Muscle of back (tissue), 3 donors: ENCODE measurements at regions not wholly inside any gene's neighbourhood (a gene's known extent, or its start where the extent isn't known, plus 50 kb on each side); places are given as distances from the start of the nearest gene placed in this dataset.

ENCODE experiments used
- DNase-seq, 3 donors: peaks; one replicate each; pipeline versions ENCODE4 v3.0.0 to v3.0.0-alpha.2; 2013

- DNase-seq, result peak in 2 of 3 donors; percentile 61 to 82
Measured at GRCh38 chr3:64995857-64996551, 308.2 kb upstream of the ADAMTS9 start.

GRCh38 chr3:64993781-64994180 is 306.0 kb upstream of the ADAMTS9 start:
- DNase-seq, result peak in 1 of 3 donors; percentile 73

DNA sequence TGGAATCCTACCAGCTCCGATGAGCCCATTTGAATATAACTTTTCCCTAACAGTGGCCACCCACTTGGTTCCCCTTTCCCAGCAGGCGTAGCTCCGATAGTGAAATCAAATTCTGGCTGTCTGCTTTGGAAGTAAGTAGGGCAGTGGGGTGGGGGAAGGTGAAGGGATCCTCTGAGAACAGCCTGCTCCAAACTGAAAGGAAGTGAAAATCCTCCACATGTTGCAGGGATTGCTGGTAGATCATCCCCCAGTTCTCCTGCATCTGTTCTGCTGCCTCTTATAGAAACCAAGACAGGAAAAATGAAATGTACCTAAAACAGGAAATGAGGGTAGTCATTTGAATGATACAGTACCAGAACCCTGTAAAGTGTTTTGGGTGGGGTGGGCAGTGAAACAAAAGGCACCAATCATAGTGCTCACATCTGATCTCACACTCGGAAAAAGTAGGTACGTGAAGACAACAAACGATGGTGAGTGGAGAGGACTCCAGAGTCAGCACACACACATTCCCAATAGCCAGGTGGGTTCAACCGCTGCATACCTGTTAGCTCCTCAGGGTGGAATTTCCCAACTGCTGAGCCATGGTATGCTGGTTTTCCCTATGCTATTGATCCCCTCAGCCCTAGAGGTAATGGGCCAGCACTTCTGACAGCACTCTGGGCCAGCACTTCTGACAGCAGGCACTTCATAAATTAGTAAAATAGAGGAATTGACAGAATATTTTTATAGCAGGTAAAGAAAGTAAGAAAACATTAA is 304.9 kb upstream of the ADAMTS9 start:
- peak in 2 of 3 donors; percentile 62 to 79 for DNase-seq

- DNase-seq, result no peak
Measured at GRCh38 chr3:64988188-64988587, 300.4 kb upstream of the ADAMTS9 start.

GRCh38 chr3:64987726-64988125 is 299.9 kb upstream of the ADAMTS9 start:
- no peak for DNase-seq

DNA sequence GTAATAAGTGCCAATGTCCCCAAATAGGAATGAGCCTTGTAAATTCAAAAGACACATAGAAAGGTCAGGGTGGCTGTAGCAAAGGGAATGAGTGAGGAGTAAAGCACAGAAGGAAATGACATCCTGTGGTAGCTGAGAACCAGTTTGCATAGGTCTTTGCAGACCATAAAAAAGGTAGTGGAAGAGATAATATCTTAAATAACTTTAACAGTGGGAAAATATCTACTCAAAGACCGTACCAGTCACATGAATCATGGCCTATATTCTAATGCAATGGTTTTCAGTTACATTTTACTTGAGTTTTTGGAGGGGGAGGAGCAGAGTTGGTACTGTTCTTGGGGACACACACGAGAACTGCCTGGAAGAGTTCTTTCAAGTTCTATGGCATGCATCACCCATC is 297.3 kb upstream of the ADAMTS9 start:
- no peak for DNase-seq

- peak in 1 of 3 donors; percentile 65 for DNase-seq
Measured at GRCh38 chr3:64983583-64984359, 296.0 kb upstream of the ADAMTS9 start.

DNA sequence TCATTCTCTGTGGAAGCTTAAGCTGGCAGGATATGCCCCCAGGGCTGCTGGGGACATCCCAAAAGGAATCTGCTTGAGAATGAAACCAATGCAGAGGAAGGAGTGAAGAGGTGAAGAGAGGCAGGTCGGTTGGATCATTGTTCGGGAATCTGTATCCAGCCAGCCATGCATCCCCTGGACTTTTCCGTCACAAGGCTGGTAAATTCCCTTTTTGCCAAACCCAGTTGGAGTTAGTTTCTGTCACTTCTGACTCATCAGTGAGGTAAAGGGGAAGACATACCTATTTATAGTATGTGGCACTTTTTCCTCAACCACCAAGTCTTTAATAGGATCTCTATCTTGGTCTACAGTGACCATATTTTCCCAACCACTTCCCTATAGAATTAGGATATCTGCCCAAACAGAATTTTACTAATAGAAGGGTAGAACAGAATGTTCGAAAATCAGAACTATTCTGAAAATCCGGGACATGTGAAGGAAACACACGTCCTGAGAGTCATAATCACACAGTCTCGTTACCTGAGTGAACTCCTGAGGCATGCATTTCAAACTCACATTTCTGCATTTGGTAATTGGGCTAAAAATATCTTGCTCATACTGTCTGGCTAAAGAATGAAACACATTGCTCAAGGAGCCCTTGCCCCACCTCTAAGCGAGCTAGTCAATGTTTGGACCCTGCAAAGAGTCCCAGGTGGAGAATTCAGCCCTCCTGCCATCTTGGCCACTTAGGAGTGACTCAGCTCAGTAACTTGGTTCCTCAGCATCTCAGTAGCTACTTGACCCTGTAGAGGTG is 289.7 kb upstream of the ADAMTS9 start:
- peak in 1 of 3 donors; percentile 67 for DNase-seq

DNA sequence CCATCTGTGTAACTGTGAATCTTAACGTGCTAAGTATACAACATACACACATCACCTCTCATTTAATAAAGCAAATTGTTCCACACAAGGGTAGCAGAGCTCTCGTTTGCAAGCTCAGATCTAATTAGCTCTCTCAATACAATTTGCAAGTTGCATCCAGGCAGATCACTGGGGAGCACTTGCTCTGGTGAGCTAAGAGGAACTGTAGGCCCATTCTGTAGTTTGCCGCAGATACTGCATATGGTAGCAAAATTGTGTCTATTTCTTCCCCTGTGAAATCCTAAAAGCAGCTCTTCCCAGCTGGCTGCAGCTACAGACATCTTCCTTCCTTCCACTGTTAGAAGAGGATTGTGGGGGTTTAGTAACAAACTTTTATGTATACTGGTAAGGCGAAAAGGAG is 288.7 kb upstream of the ADAMTS9 start:
- DNase-seq, result no peak

GRCh38 chr3:64975147-64975546 is 287.3 kb upstream of the ADAMTS9 start:
- DNase-seq, result peak in 1 of 3 donors; percentile 38

DNA sequence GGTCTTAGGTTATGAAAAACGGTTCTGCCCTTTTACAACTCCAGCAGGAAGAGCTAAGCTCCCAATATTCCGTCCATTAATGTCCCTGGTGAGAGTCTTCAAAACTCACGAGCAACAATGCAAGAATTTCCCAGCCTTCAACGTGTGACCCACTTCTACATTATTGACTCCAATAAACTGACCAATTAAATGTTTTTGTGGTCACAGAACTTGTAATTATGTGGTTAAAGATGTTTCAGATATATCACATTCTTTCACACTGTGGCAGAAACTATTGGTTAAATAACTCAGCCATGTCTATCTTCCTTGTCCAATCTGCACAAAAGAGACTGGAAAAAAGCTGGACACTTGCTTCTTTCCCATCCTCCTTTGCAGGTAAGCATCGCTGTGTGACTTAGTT is 286.6 kb upstream of the ADAMTS9 start:
- no peak for DNase-seq

DNA sequence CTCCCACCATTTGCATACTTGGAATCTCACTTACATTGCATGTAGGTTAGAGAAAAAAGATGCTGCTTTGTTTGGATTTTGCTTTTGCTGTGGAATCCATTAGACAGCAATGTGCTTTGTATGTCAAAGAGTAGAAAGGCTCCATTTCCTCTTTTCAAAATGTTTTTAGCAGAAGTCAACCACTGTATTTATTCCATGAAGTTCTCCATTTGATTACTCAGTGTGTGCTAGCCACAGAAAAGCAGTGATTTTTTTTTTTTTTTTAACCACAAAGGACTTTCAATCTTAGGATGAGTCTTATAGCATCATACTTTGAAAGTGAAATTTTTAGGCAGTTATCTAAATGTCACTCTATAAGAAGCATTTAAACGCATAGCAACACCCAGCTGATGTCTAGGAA is 285.0 kb upstream of the ADAMTS9 start:
- DNase-seq, result peak in 2 of 3 donors; percentile 38 to 47

GRCh38 chr3:64971602-64972001 is 283.8 kb upstream of the ADAMTS9 start:
- DNase-seq, result no peak

DNA sequence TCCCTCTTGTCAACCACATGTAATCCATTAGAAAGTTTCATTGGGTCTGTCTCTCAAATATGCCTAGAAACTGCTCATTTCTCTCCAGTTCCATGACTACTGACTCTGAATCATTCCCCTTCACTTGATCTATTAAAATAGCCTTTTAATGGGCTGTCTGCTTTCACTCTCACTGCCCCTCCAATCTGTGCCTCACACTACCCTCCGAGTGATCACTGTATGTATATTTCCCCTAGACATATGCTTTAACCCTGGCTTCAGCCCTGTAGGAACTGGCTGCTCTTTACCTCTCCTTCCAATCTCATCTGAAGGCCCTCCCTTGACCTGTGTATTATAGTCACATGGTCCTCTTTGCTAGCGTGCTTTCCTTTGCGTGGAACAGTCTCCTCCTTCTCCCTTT is 282.8 kb upstream of the ADAMTS9 start:
- DNase-seq, result no peak

DNA sequence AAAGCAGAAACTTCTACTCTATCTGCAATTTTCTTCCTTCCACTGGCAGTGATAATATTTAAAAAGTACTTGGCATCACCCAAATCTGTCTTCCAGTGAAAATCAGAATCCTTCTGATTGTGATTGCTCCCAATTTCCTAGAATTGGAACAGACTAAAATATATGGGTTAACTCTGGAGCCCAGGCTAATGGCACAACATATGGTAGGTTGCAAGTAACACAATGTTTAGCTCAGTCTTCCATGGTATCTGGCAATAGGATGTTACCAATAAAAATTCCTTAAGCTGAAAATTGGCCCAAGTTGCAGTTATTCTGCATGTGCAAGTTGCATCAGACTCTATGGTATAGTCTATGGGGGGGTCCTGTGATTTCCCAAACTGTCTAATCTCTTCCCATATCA is 273.5 kb upstream of the ADAMTS9 start:
- no peak for DNase-seq

DNA sequence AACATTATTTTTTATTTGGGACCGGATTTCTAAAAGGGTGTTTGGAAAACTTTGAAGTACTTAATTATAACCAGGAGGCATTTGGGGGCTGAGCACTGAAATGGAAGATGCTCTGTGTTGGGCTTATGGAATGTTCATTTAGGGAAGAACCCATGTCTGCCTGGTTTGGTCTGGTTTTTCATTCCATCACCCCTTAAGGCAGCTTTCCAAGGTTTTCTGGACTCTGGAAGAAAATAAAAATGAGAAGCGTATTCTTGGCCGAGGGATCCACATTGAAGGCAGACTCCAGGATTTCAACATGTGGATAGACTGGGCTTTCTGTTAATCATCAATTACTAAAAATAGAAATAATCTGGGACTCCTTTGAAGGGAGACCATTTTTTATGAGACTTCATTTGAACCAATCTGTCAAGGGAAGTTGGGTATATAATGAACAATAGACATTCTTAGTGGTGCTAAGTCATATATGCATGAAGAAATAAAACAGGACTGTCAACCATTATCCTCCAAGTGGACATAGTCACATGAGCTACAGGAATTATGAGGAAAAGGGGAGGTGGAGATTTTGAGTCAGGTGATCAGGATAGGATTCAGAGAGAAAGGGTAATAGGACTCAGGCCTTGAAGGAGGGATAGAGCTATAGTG is 270.5 kb upstream of the ADAMTS9 start:
- DNase-seq, result peak; percentile 87 to 95 (median 88)

GRCh38 chr3:64957408-64958198 is 269.8 kb upstream of the ADAMTS9 start:
- peak; percentile 56 to 93 (median 79) for DNase-seq

DNA sequence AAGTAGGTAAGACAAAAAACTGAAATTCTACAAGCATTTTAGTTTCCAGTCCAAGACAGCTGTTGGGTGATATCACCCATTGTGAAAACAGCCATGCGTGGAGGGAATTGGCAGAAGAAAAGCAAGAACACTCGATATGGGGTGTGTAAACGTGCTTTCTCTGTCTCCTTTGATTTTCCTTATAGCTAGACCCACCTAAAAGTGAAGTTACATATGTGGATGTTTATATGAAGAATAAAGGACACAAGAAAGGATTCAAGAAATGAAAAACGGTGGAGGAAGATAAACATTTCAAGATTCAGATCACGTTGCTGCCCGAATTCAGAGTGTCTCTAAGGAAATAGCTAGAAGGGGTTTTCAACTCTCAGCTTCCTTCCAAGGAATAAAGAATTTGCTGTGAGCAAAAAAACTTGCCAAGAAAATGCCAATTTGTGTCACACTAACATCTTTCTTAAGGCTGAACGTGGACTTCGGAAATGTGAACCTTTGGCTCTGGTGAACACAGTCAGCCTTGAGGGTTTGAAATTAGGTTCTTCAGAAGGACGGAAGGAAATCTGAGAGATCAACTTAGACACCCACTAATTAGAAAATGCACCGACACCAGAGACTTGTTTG is 269.0 kb upstream of the ADAMTS9 start:
- DNase-seq, result peak in 2 of 3 donors; percentile 43 to 87

DNA sequence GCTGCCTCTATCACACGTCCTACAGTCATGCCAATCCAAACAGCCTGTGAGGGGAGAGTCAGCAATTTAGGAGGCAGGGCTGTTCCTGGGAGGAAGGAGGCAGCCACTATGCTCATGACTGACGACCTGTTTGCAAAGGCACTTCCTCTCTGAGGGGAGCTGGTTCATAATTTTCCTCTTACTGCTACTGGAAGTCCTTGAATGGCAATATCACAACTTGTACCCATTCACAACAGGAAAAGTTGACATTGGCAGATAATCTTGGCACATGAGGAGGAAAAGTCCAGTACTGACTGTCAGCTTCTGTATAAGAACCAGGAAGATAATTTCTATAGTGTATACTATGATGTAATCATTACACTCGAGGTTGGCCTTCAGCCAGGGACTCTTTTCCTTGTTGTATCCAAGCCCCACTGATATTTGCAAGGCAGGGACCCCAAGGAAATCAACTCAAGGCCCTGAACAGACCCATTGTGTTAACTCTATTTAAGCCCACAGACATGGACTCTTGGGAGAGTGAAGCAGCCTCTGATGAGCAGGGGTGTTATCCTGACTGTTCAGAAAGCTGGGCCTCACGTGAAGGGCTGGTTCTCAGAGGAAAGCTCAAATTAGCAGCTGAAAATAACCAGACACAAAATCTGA is 267.3 kb upstream of the ADAMTS9 start:
- DNase-seq, result peak in 1 of 3 donors; percentile 76
